ENCODE measurements at regions not wholly inside any gene's neighbourhood (a gene's known extent, or its start where the extent isn't known, plus 50 kb on each side); places are given as distances from the start of the nearest gene placed in this dataset.

DNA sequence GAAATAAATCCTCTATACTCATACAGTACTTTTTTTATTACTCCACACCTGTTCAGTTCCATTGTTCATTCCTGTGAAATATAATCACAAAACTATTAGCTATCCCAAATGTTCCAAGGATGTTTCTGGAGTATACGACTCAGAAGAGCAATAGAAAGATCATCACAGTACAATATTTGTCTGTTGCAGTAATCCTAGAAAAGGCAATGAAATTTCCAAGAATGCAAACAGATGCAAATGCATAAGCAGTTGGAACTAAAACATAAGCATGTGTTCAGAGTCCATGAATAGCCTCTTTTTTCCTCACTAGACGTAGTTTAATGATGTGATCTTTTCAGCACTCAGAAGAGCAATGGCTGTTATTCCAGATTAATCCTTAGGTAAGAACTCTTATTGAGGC, 55.2 kb downstream of the RTL3 start:
- H3K36me3 Mint-ChIP-seq = no peaks in the 10 kb centered on the region
- no peak for ATAC-seq (replicated peaks in 1 of 4)
- ChIA-PET POLR2A (no interaction called here), CTCF (no interaction called here)
- H3K27ac Mint-ChIP-seq = no peak overlapping the region
- peaks cover 0 to 17% (median 7%) of the 10 kb centered on the region in 3 donors for H3K9me3 Mint-ChIP-seq
- Histone ChIP-seq H3K4me1 (ENCODE audit: control insufficient read depth in 1 of 2, extremely low read depth in 1 of 2, insufficient read depth in 2 of 2, low read length in 2 of 2) (no peaks in the 10 kb centered on the region), H3K4me3 (ENCODE audit: control insufficient read depth in 1 of 2, extremely low read depth in 1 of 2, low read length in 1 of 2) (no peak overlapping the region), H3K9me3 (no peaks in the 10 kb centered on the region), H3K27ac (ENCODE audit: low read length) (no peak overlapping the region), H3K36me3 (ENCODE audit: control insufficient read depth in 2 of 2, extremely low read depth in 1 of 2, insufficient read depth in 1 of 2, low read length in 1 of 2) (no peaks in the 10 kb centered on the region), H3K27me3 (replicated peaks in 1 of 2; ENCODE audit: control insufficient read depth in 2 of 2, extremely low read depth in 1 of 2, insufficient read depth in 2 of 2, low read length in 1 of 2) (no peaks in the 10 kb centered on the region)
- no peak overlapping the region for H3K4me3 Mint-ChIP-seq
- DNase-seq = no peak
- no peaks in the 10 kb centered on the region for H3K4me1 Mint-ChIP-seq
- no peaks in the 10 kb centered on the region for H3K27me3 Mint-ChIP-seq
- no CpG with 5 or more reads among the region's 2 CpGs for WGBS (ENCODE audit: insufficient coverage)

GRCh38 chrX:78595901-78596502, 63.1 kb downstream of the RTL3 start:
- H3K36me3 Mint-ChIP-seq = peaks cover 4% of the 10 kb centered on the region
- peak in 1 of 35 experiments; percentile 15 for DNase-seq
- ATAC-seq (replicated peaks in 1 of 4) = no peak
- no peak overlapping the region for H3K4me3 ChIP-seq (ENCODE audit: control insufficient read depth in 1 of 2, extremely low read depth in 1 of 2, low read length in 1 of 2)
- H3K27ac ChIP-seq (ENCODE audit: low read length) = no peak overlapping the region
- H3K9me3 ChIP-seq = no peaks in the 10 kb centered on the region
- H3K4me1 ChIP-seq (ENCODE audit: control insufficient read depth in 1 of 2, extremely low read depth in 1 of 2, insufficient read depth in 2 of 2, low read length in 2 of 2) = no peaks in the 10 kb centered on the region
- ChIA-PET CTCF (no interaction called here), POLR2A (no interaction called here)
- peaks cover 10 to 20% (median 12%) of the 10 kb centered on the region in 3 donors for H3K9me3 Mint-ChIP-seq
- no peaks in the 10 kb centered on the region for H3K27me3 ChIP-seq (replicated peaks in 1 of 2; ENCODE audit: control insufficient read depth in 2 of 2, extremely low read depth in 1 of 2, insufficient read depth in 2 of 2, low read length in 1 of 2)
- no peaks in the 10 kb centered on the region for H3K36me3 ChIP-seq (ENCODE audit: control insufficient read depth in 2 of 2, extremely low read depth in 1 of 2, insufficient read depth in 1 of 2, low read length in 1 of 2)
- H3K4me1 Mint-ChIP-seq = peaks cover 0 to 1% (median 0%) of the 10 kb centered on the region in 3 donors
- no peak overlapping the region for H3K4me3 Mint-ChIP-seq
- peaks cover 0 to 12% of the 10 kb centered on the region in 2 donors for H3K27me3 Mint-ChIP-seq
- WGBS (ENCODE audit: insufficient coverage) = no CpG with 5 or more reads among the region's 3 CpGs
- no peak overlapping the region for H3K27ac Mint-ChIP-seq

- no peak overlapping the region for H3K4me3 ChIP-seq (ENCODE audit: control insufficient read depth in 1 of 2, extremely low read depth in 1 of 2, low read length in 1 of 2)
- Mint-ChIP-seq H3K9me3 (peaks cover 7 to 10% (median 8%) of the 10 kb centered on the region in 3 donors), H3K4me3 (no peak overlapping the region), H3K4me1 (peaks cover 0 to 1% (median 0%) of the 10 kb centered on the region in 3 donors), H3K27ac (no peak overlapping the region), H3K36me3 (peaks cover 4% of the 10 kb centered on the region), H3K27me3 (peaks cover 0 to 12% of the 10 kb centered on the region in 2 donors)
- no peaks in the 10 kb centered on the region for H3K4me1 ChIP-seq (ENCODE audit: control insufficient read depth in 1 of 2, extremely low read depth in 1 of 2, insufficient read depth in 2 of 2, low read length in 2 of 2)
- no peaks in the 10 kb centered on the region for H3K27me3 ChIP-seq (replicated peaks in 1 of 2; ENCODE audit: control insufficient read depth in 2 of 2, extremely low read depth in 1 of 2, insufficient read depth in 2 of 2, low read length in 1 of 2)
- no peaks in the 10 kb centered on the region for H3K9me3 ChIP-seq
- DNase-seq (no peak), ATAC-seq (replicated peaks in 1 of 4) (no peak)
- ChIA-PET POLR2A (no interaction called here), CTCF (interaction anchor here in 1 of 2 donors (0.6 kb wide), 1 partner anchor 364 kb away, joined by 3 read pairs; no protein-coding TSS in a partner anchor)
- no CpG with 5 or more reads among the region's 1 CpG for WGBS (ENCODE audit: insufficient coverage)
- H3K27ac ChIP-seq (ENCODE audit: low read length) = no peak overlapping the region
- H3K36me3 ChIP-seq (ENCODE audit: control insufficient read depth in 2 of 2, extremely low read depth in 1 of 2, insufficient read depth in 1 of 2, low read length in 1 of 2) = no peaks in the 10 kb centered on the region
These were observed 65.4 kb downstream of the RTL3 start for GRCh38 chrX:78593701-78594100.

GRCh38 chrX:78592030-78592429, 67.1 kb downstream of the RTL3 start:
- ATAC-seq (replicated peaks in 1 of 4) (no peak), DNase-seq (no peak)
- CTCF ChIA-PET = no interaction called here
- Histone ChIP-seq H3K27ac (ENCODE audit: low read length) (no peak overlapping the region), H3K4me3 (ENCODE audit: control insufficient read depth in 1 of 2, extremely low read depth in 1 of 2, low read length in 1 of 2) (no peak overlapping the region), H3K9me3 (no peaks in the 10 kb centered on the region), H3K36me3 (ENCODE audit: control insufficient read depth in 2 of 2, extremely low read depth in 1 of 2, insufficient read depth in 1 of 2, low read length in 1 of 2) (no peaks in the 10 kb centered on the region), H3K27me3 (replicated peaks in 1 of 2; ENCODE audit: control insufficient read depth in 2 of 2, extremely low read depth in 1 of 2, insufficient read depth in 2 of 2, low read length in 1 of 2) (no peaks in the 10 kb centered on the region), H3K4me1 (ENCODE audit: control insufficient read depth in 1 of 2, extremely low read depth in 1 of 2, insufficient read depth in 2 of 2, low read length in 2 of 2) (no peaks in the 10 kb centered on the region)
- Mint-ChIP-seq H3K36me3 (peaks cover 4% of the 10 kb centered on the region), H3K27ac (no peak overlapping the region), H3K4me1 (peaks cover 0 to 1% (median 0%) of the 10 kb centered on the region in 3 donors), H3K4me3 (no peak overlapping the region), H3K9me3 (peaks cover 7 to 10% (median 8%) of the 10 kb centered on the region in 3 donors), H3K27me3 (peaks cover 0 to 8% of the 10 kb centered on the region in 2 donors)
- POLR2A ChIA-PET = no interaction called here
- WGBS (ENCODE audit: insufficient coverage) = no CpG with 5 or more reads among the region's 2 CpGs

- Mint-ChIP-seq H3K27ac (no peak overlapping the region), H3K9me3 (no peaks in the 10 kb centered on the region), H3K4me3 (no peak overlapping the region), H3K27me3 (peaks cover 0 to 7% of the 10 kb centered on the region in 2 donors), H3K4me1 (no peaks in the 10 kb centered on the region), H3K36me3 (no peaks in the 10 kb centered on the region)
- no peaks in the 10 kb centered on the region for H3K36me3 ChIP-seq (ENCODE audit: control insufficient read depth in 2 of 2, extremely low read depth in 1 of 2, insufficient read depth in 1 of 2, low read length in 1 of 2)
- H3K27ac ChIP-seq (ENCODE audit: low read length) = no peak overlapping the region
- H3K27me3 ChIP-seq (replicated peaks in 1 of 2; ENCODE audit: control insufficient read depth in 2 of 2, extremely low read depth in 1 of 2, insufficient read depth in 2 of 2, low read length in 1 of 2) = no peaks in the 10 kb centered on the region
- H3K4me3 ChIP-seq (ENCODE audit: control insufficient read depth in 1 of 2, extremely low read depth in 1 of 2, low read length in 1 of 2) = no peak overlapping the region
- ChIA-PET CTCF (no interaction called here), POLR2A (no interaction called here)
- WGBS (ENCODE audit: insufficient coverage) = 100% methylated on average over 1 of the region's 3 CpGs
- no peaks in the 10 kb centered on the region for H3K9me3 ChIP-seq
- DNase-seq (no peak), ATAC-seq (replicated peaks in 1 of 4) (no peak)
- no peaks in the 10 kb centered on the region for H3K4me1 ChIP-seq (ENCODE audit: control insufficient read depth in 1 of 2, extremely low read depth in 1 of 2, insufficient read depth in 2 of 2, low read length in 2 of 2)
These were observed 84.8 kb downstream of the RTL3 start for GRCh38 chrX:78574306-78574705.

DNA sequence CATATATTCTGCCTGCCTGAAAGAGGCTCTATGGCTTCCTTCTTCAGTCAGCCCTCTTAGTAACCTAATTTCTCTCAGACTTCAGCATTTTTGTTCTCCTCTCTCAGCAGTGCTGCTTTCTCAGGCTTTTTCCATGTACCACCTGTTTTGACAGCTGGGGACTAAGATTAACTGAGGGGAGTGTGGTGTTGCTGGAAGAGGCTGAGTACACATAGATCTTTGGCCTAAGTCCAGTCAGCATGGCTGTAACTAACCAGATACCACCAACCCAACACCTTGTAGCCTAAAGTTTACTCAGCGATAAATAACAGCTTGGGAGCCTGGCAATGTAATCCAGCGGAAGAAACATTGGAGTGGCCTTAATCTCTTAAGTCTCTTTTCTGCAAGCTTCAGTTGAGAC, 85.5 kb downstream of the RTL3 start:
- Mint-ChIP-seq H3K4me1 (no peaks in the 10 kb centered on the region), H3K27me3 (peaks cover 0 to 7% of the 10 kb centered on the region in 2 donors), H3K36me3 (no peaks in the 10 kb centered on the region), H3K4me3 (no peak overlapping the region), H3K9me3 (no peaks in the 10 kb centered on the region), H3K27ac (no peak overlapping the region)
- ATAC-seq (replicated peaks in 1 of 4) (no peak), DNase-seq (no peak)
- CTCF ChIA-PET = no interaction called here
- Histone ChIP-seq H3K27ac (ENCODE audit: low read length) (no peak overlapping the region), H3K4me3 (ENCODE audit: control insufficient read depth in 1 of 2, extremely low read depth in 1 of 2, low read length in 1 of 2) (no peak overlapping the region), H3K4me1 (ENCODE audit: control insufficient read depth in 1 of 2, extremely low read depth in 1 of 2, insufficient read depth in 2 of 2, low read length in 2 of 2) (no peaks in the 10 kb centered on the region), H3K9me3 (no peaks in the 10 kb centered on the region), H3K36me3 (ENCODE audit: control insufficient read depth in 2 of 2, extremely low read depth in 1 of 2, insufficient read depth in 1 of 2, low read length in 1 of 2) (no peaks in the 10 kb centered on the region), H3K27me3 (replicated peaks in 1 of 2; ENCODE audit: control insufficient read depth in 2 of 2, extremely low read depth in 1 of 2, insufficient read depth in 2 of 2, low read length in 1 of 2) (no peaks in the 10 kb centered on the region)
- POLR2A ChIA-PET = no interaction called here
- 70% methylated on average over 2 of the region's 2 CpGs for WGBS (ENCODE audit: insufficient coverage)

GRCh38 chrX:78571849-78572248, 87.3 kb downstream of the RTL3 start:
- ChIA-PET POLR2A (no interaction called here), CTCF (no interaction called here)
- no peak overlapping the region for H3K27ac ChIP-seq (ENCODE audit: low read length)
- no peaks in the 10 kb centered on the region for H3K27me3 ChIP-seq (replicated peaks in 1 of 2; ENCODE audit: control insufficient read depth in 2 of 2, extremely low read depth in 1 of 2, insufficient read depth in 2 of 2, low read length in 1 of 2)
- no peak overlapping the region for H3K27ac Mint-ChIP-seq
- no peak overlapping the region for H3K4me3 ChIP-seq (ENCODE audit: control insufficient read depth in 1 of 2, extremely low read depth in 1 of 2, low read length in 1 of 2)
- no peak for ATAC-seq (replicated peaks in 1 of 4)
- 100% methylated on average over 1 of the region's 2 CpGs for WGBS (ENCODE audit: insufficient coverage)
- H3K36me3 ChIP-seq (ENCODE audit: control insufficient read depth in 2 of 2, extremely low read depth in 1 of 2, insufficient read depth in 1 of 2, low read length in 1 of 2) = no peaks in the 10 kb centered on the region
- peaks cover 0 to 16% of the 10 kb centered on the region in 2 donors for H3K27me3 Mint-ChIP-seq
- H3K4me1 Mint-ChIP-seq = no peaks in the 10 kb centered on the region
- no peaks in the 10 kb centered on the region for H3K4me1 ChIP-seq (ENCODE audit: control insufficient read depth in 1 of 2, extremely low read depth in 1 of 2, insufficient read depth in 2 of 2, low read length in 2 of 2)
- H3K9me3 Mint-ChIP-seq = no peaks in the 10 kb centered on the region
- no peak for DNase-seq
- H3K36me3 Mint-ChIP-seq = no peaks in the 10 kb centered on the region
- H3K9me3 ChIP-seq = no peaks in the 10 kb centered on the region
- H3K4me3 Mint-ChIP-seq = no peak overlapping the region

All from T-cell (primary cell).